ENCODE measurements at regions not wholly inside any gene's neighbourhood (a gene's known extent, or its start where the extent isn't known, plus 50 kb on each side); places are given as distances from the start of the nearest gene placed in this dataset.
A peak's percentile ranks its signal among the peaks of the same experiment; 100 is the strongest.

- intact Hi-C loops (cut with DNase I) = no loop called here
- ATAC-seq = no peak
- TF ChIP-seq CTCF (IDR thresholded peaks at IDR 0.05) = no peak
- no peak for DNase-seq
- FAIRE-seq = no peak
- Histone ChIP-seq H3K4me1 (peaks cover 5 to 18% (median 8%) of the 10 kb centered on the region in 3 donors), H3K27ac (no peak overlapping the region), H3K36me3 (no peaks in the 10 kb centered on the region), H3K9me3 (no peaks in the 10 kb centered on the region), H3K27me3 (no peaks in the 10 kb centered on the region), H3K4me3 (no peak overlapping the region)
- 72 to 74% methylated on average over 2 of the region's 2 CpGs for WGBS, 2 donors
These were observed 455.0 kb downstream of the PCNX1 start for GRCh38 chr14:71362282-71362681.

GRCh38 chr14:71362920-71363584, 455.8 kb downstream of the PCNX1 start:
- Histone ChIP-seq H3K4me3 (no peak overlapping the region), H3K36me3 (no peaks in the 10 kb centered on the region), H3K27me3 (no peaks in the 10 kb centered on the region), H3K4me1 (peaks cover 5 to 18% (median 8%) of the 10 kb centered on the region in 3 donors), H3K27ac (peak overlapping the region in 2 of 4 donors; percentile 1 to 27), H3K9me3 (no peaks in the 10 kb centered on the region)
- 65 to 71% methylated on average over 3 of the region's 3 CpGs for WGBS, 2 donors
- intact Hi-C loops (cut with DNase I) = no loop called here
- FAIRE-seq (no peak), DNase-seq (no peak), ATAC-seq (peak in 2 of 4 donors; percentile 74 to 81)
- TF ChIP-seq CTCF (IDR thresholded peaks at IDR 0.05) = no peak

- intact Hi-C loops (cut with DNase I) = no loop called here
- no peak for TF ChIP-seq CTCF (IDR thresholded peaks at IDR 0.05)
- no peak overlapping the region for H3K4me3 ChIP-seq
- no peaks in the 10 kb centered on the region for H3K27me3 ChIP-seq
- H3K27ac ChIP-seq = peak overlapping the region in 2 of 4 donors; percentile 1 to 27
- H3K36me3 ChIP-seq = no peaks in the 10 kb centered on the region
- H3K4me1 ChIP-seq = peaks cover 5 to 18% (median 8%) of the 10 kb centered on the region in 3 donors
- no peak for DNase-seq
- FAIRE-seq = no peak
- WGBS, 2 donors = 81 to 84% methylated on average over 8 of the region's 8 CpGs
- peak in 2 of 4 donors; percentile 71 to 72 for ATAC-seq
- no peaks in the 10 kb centered on the region for H3K9me3 ChIP-seq
These were observed 457.0 kb downstream of the PCNX1 start for GRCh38 chr14:71363946-71364925.

- Histone ChIP-seq H3K4me1 (peaks cover 5 to 18% (median 8%) of the 10 kb centered on the region in 3 donors), H3K27ac (no peak overlapping the region), H3K27me3 (no peaks in the 10 kb centered on the region), H3K9me3 (no peaks in the 10 kb centered on the region), H3K4me3 (no peak overlapping the region), H3K36me3 (no peaks in the 10 kb centered on the region)
- no peak for TF ChIP-seq CTCF (IDR thresholded peaks at IDR 0.05)
- FAIRE-seq (no peak), DNase-seq (no peak), ATAC-seq (no peak)
- intact Hi-C loops (cut with DNase I) = no loop called here
- 94 to 96% methylated on average over 4 of the region's 4 CpGs for WGBS, 2 donors
These were observed 458.1 kb downstream of the PCNX1 start for GRCh38 chr14:71365361-71365760.
